Smooth muscle cell (in vitro differentiated cells): ENCODE measurements at regions not wholly inside any gene's neighbourhood (a gene's known extent, or its start where the extent isn't known, plus 50 kb on each side); places are given as distances from the start of the nearest gene placed in this dataset.

ENCODE experiments used
- DNase-seq: peaks from one replicate; lab custom pipeline; 2025; ENCODE audit not compliant: unreplicated experiment; lab: John Stamatoyannopoulos, UW
- H2AFZ ChIP-seq: fragments of 200-600 bp; sonication (generic); 2 replicates; pipeline ENCODE4 v1.6.0; 2016; ENCODE audit warnings: antibody characterized with exemption, low read depth, mild to moderate bottlenecking
- H3F3A ChIP-seq: fragments of 200-600 bp; sonication (generic); 2 replicates; pipeline ENCODE4 v1.6.0; 2017; ENCODE audit warnings: antibody characterized with exemption, low read depth
- H3K27ac ChIP-seq: fragments of 200-600 bp; sonication (generic); 2 replicates; pipeline ENCODE4 v1.5.1; 2016; ENCODE audit warnings: low read depth, mild to moderate bottlenecking
- H3K27me3 ChIP-seq: fragments of 200-600 bp; sonication (generic); 2 replicates; pipeline ENCODE4 v1.6.1; 2016; ENCODE audit warnings: low read depth, mild to moderate bottlenecking
- H3K36me3 ChIP-seq: fragments of 200-600 bp; sonication (generic); 2 replicates; pipeline ENCODE4 v1.5.1; 2016; ENCODE audit warnings: low read depth
- H3K4me1 ChIP-seq: fragments of 200-600 bp; sonication (generic); 2 replicates; pipeline ENCODE4 v1.5.1; 2016; ENCODE audit warnings: low read depth
- H3K4me2 ChIP-seq: fragments of 200-600 bp; sonication (generic); 2 replicates; pipeline ENCODE4 v1.6.0; 2016; ENCODE audit warnings: mild to moderate bottlenecking
- H3K4me3 ChIP-seq: fragments of 200-600 bp; sonication (generic); 2 replicates; pipeline ENCODE4 v1.5.1; 2016; ENCODE audit warnings: mild to moderate bottlenecking
- H3K79me2 ChIP-seq: fragments of 200-600 bp; sonication (generic); 2 replicates; pipeline ENCODE4 v1.6.0; 2016; ENCODE audit warnings: low read depth, mild to moderate bottlenecking
- H3K9ac ChIP-seq: fragments of 200-600 bp; sonication (generic); 2 replicates; pipeline ENCODE4 v1.6.0; 2016; ENCODE audit warnings: low read depth
- H3K9me3 ChIP-seq: fragments of 200-600 bp; sonication (generic); replicated peaks from 2 replicates; pipeline ENCODE4 v1.5.1; 2016; ENCODE audit warnings: low read depth
- H4K20me1 ChIP-seq: fragments of 200-600 bp; sonication (generic); 2 replicates; pipeline ENCODE4 v1.6.0; 2016; ENCODE audit warnings: low read depth
- WGBS: methylation state at CpG from one replicate; pipeline ENCODE4 v1.1.7; 2016; ENCODE audit warnings: low lambda C conversion rate; 5-methylcytosine and 5-hydroxymethylcytosine counted together
- TF ChIP-seq, protein P1 (sequence below): fragments of 200-600 bp; sonication (generic); IDR thresholded peaks from 2 replicates; pipeline ENCODE4 v1.5.1; 2017; ENCODE audit warnings: borderline replicate concordance, mild to moderate bottlenecking, antibody characterized with exemption; ENCODE audit not compliant: insufficient read depth, poor library complexity, severe bottlenecking

- Histone ChIP-seq H3K4me2 (no peak overlapping the region), H3F3A (no peaks in the 10 kb centered on the region), H3K27me3 (no peaks in the 10 kb centered on the region), H3K36me3 (no peaks in the 10 kb centered on the region), H2AFZ (no peak overlapping the region), H4K20me1 (no peaks in the 10 kb centered on the region), H3K79me2 (no peaks in the 10 kb centered on the region), H3K27ac (no peak overlapping the region), H3K9me3 (no peaks in the 10 kb centered on the region), H3K4me1 (no peaks in the 10 kb centered on the region), H3K9ac (no peak overlapping the region), H3K4me3 (no peak overlapping the region)
- TF ChIP-seq, protein P1, sequence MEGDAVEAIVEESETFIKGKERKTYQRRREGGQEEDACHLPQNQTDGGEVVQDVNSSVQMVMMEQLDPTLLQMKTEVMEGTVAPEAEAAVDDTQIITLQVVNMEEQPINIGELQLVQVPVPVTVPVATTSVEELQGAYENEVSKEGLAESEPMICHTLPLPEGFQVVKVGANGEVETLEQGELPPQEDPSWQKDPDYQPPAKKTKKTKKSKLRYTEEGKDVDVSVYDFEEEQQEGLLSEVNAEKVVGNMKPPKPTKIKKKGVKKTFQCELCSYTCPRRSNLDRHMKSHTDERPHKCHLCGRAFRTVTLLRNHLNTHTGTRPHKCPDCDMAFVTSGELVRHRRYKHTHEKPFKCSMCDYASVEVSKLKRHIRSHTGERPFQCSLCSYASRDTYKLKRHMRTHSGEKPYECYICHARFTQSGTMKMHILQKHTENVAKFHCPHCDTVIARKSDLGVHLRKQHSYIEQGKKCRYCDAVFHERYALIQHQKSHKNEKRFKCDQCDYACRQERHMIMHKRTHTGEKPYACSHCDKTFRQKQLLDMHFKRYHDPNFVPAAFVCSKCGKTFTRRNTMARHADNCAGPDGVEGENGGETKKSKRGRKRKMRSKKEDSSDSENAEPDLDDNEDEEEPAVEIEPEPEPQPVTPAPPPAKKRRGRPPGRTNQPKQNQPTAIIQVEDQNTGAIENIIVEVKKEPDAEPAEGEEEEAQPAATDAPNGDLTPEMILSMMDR, result no peak
- WGBS, result 44% methylated on average over 1 of the region's 1 CpG
- DNase-seq, result no peak
These were observed 291.5 kb upstream of the KLHL29 start for GRCh38 chr2:23093513-23093912.

GRCh38 chr2:23096906-23097602 lies 287.9 kb upstream of the KLHL29 start:
- Histone ChIP-seq H3K27ac (no peak overlapping the region), H3K36me3 (no peaks in the 10 kb centered on the region), H2AFZ (no peak overlapping the region), H3K4me2 (no peak overlapping the region), H3K4me1 (no peaks in the 10 kb centered on the region), H3K79me2 (no peaks in the 10 kb centered on the region), H3K9me3 (no peaks in the 10 kb centered on the region), H3K27me3 (no peaks in the 10 kb centered on the region), H4K20me1 (no peaks in the 10 kb centered on the region), H3K9ac (no peak overlapping the region), H3K4me3 (no peak overlapping the region), H3F3A (no peaks in the 10 kb centered on the region)
- 58% methylated on average over 3 of the region's 3 CpGs for WGBS
- TF ChIP-seq, protein P1, result no peak
- no peak for DNase-seq

DNA sequence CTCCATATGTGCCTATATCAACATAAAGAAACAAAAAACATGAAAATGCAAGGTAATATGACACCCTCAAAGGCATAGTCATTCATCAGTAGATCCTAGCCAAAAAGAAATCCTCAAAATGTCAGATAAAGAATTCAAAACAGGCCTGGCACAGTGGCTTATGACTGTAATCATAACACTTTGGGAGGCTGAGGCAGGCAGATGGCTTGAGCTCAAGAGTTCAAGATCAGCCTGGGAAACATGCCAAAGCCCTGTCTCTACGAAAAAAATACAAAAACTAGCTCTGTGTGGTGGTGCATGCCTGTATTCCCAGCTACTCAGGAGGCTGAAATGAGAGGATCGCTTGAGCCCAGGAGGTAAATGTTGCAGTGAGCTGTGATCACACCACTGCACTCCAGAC lies 284.6 kb upstream of the KLHL29 start:
- H3K4me2 ChIP-seq, result no peak overlapping the region
- no peaks in the 10 kb centered on the region for H3K36me3 ChIP-seq
- H3K79me2 ChIP-seq, result no peaks in the 10 kb centered on the region
- no peak overlapping the region for H2AFZ ChIP-seq
- TF ChIP-seq, protein P1, result no peak
- H3K4me3 ChIP-seq, result no peak overlapping the region
- 84% methylated on average over 2 of the region's 2 CpGs for WGBS
- DNase-seq, result no peak
- no peaks in the 10 kb centered on the region for H3K27me3 ChIP-seq
- no peaks in the 10 kb centered on the region for H4K20me1 ChIP-seq
- H3K9ac ChIP-seq, result no peak overlapping the region
- H3F3A ChIP-seq, result no peaks in the 10 kb centered on the region
- no peak overlapping the region for H3K27ac ChIP-seq
- H3K4me1 ChIP-seq, result no peaks in the 10 kb centered on the region
- H3K9me3 ChIP-seq, result no peaks in the 10 kb centered on the region

- Histone ChIP-seq H3K9me3 (no peaks in the 10 kb centered on the region), H3K27me3 (no peaks in the 10 kb centered on the region), H3K27ac (no peak overlapping the region), H3K36me3 (no peaks in the 10 kb centered on the region), H3K4me3 (no peak overlapping the region), H4K20me1 (no peaks in the 10 kb centered on the region), H3K79me2 (no peaks in the 10 kb centered on the region), H3F3A (no peaks in the 10 kb centered on the region), H3K4me2 (no peak overlapping the region), H3K4me1 (no peaks in the 10 kb centered on the region), H3K9ac (no peak overlapping the region), H2AFZ (no peak overlapping the region)
- TF ChIP-seq, protein P1, result no peak
- no peak for DNase-seq
- 92% methylated on average over 4 of the region's 4 CpGs for WGBS
These were observed 278.7 kb upstream of the KLHL29 start for GRCh38 chr2:23106242-23106785.
